Calu3 (cell line): ENCODE measurements at regions not wholly inside any gene's neighbourhood (a gene's known extent, or its start where the extent isn't known, plus 50 kb on each side); places are given as distances from the start of the nearest gene placed in this dataset.

Experiments used
- BruUV-seq: library from RNA; stranded (reverse); fragments of 400-500 nt; replicated peaks from 2 replicates; lab custom pipeline; 2021; lab: Mats Ljungman, UMichigan
- CTCF ChIA-PET: fragments of 300-600 bp; sonication (Branson Sonifier 250); formaldehyde crosslinking; loops from one replicate; lab custom pipeline; 2022; ENCODE audit warnings: antibody characterized with exemption; lab: Charles Lee
- DNase-seq: peaks from one replicate; pipeline ENCODE4 v3.0.0; 2022
- H3K27ac Mint-ChIP-seq: one replicate; pipeline ENCODE4 v1.8.0; 2022; ENCODE audit warnings: mixed read lengths; ENCODE audit not compliant: unreplicated experiment
- H3K27me3 Mint-ChIP-seq: one replicate; pipeline ENCODE4 v1.8.0; 2022; ENCODE audit warnings: mixed read lengths; ENCODE audit not compliant: unreplicated experiment
- H3K36me3 Mint-ChIP-seq: one replicate; pipeline ENCODE4 v1.8.0; 2022; ENCODE audit warnings: mild to moderate bottlenecking, moderate library complexity, mixed read lengths; ENCODE audit not compliant: insufficient read depth, unreplicated experiment
- H3K4me1 Mint-ChIP-seq: one replicate; pipeline ENCODE4 v1.8.0; 2022; ENCODE audit warnings: mild to moderate bottlenecking, low read depth, mixed read lengths; ENCODE audit not compliant: unreplicated experiment
- H3K4me3 Mint-ChIP-seq: one replicate; pipeline ENCODE4 v1.8.0; 2022; ENCODE audit warnings: mild to moderate bottlenecking, low read depth, moderate library complexity, mixed read lengths; ENCODE audit not compliant: unreplicated experiment
- H3K9me3 Mint-ChIP-seq: one replicate; pipeline ENCODE4 v1.8.0; 2022; ENCODE audit warnings: low read depth, mixed read lengths; ENCODE audit not compliant: unreplicated experiment
- CTCF ChIP-seq: fragments of 200-600 bp; IDR thresholded peaks from one replicate; pipeline ENCODE4 v1.8.0; 2022; ENCODE audit warnings: antibody characterized with exemption; ENCODE audit not compliant: unreplicated experiment
- intact Hi-C: fragments of 100-400 bp; cut with micrococcal nuclease; formaldehyde crosslinking; loops from one replicate; pipeline ENCODE4 v1.10.0; 2022; ENCODE audit not compliant: unreplicated experiment

- no peaks in the 10 kb centered on the region for H3K27me3 Mint-ChIP-seq
- peaks cover 30% of the 10 kb centered on the region for H3K4me1 Mint-ChIP-seq
- H3K4me3 Mint-ChIP-seq, result no peak overlapping the region
- TF ChIP-seq CTCF, result no peak
- H3K27ac Mint-ChIP-seq, result no peak overlapping the region
- no TSS peak for BruUV-seq
- no peaks in the 10 kb centered on the region for H3K9me3 Mint-ChIP-seq
- CTCF ChIA-PET, result no interaction called here
- intact Hi-C loops, result no loop called here
- no peak for DNase-seq
- H3K36me3 Mint-ChIP-seq, result peaks cover 4% of the 10 kb centered on the region
Observed at GRCh38 chr18:11324956-11325882, 175.8 kb upstream of the PIEZO2 start.

- DNase-seq, result no peak
- H3K9me3 Mint-ChIP-seq, result no peaks in the 10 kb centered on the region
- no TSS peak for BruUV-seq
- H3K36me3 Mint-ChIP-seq, result peaks cover 4% of the 10 kb centered on the region
- H3K27me3 Mint-ChIP-seq, result no peaks in the 10 kb centered on the region
- TF ChIP-seq CTCF, result no peak
- peaks cover 30% of the 10 kb centered on the region for H3K4me1 Mint-ChIP-seq
- intact Hi-C loops, result no loop called here
- H3K27ac Mint-ChIP-seq, result no peak overlapping the region
- CTCF ChIA-PET, result no interaction called here
- no peak overlapping the region for H3K4me3 Mint-ChIP-seq
Observed at GRCh38 chr18:11324510-11324909, 175.1 kb upstream of the PIEZO2 start.

- H3K4me3 Mint-ChIP-seq, result no peak overlapping the region
- H3K27me3 Mint-ChIP-seq, result no peaks in the 10 kb centered on the region
- peak overlapping the region; percentile 52 for H3K27ac Mint-ChIP-seq
- peaks cover 30% of the 10 kb centered on the region for H3K4me1 Mint-ChIP-seq
- no peak for TF ChIP-seq CTCF
- DNase-seq, result peak; percentile 6
- peaks cover 4% of the 10 kb centered on the region for H3K36me3 Mint-ChIP-seq
- H3K9me3 Mint-ChIP-seq, result no peaks in the 10 kb centered on the region
- CTCF ChIA-PET, result no interaction called here
- BruUV-seq, result no TSS peak
- intact Hi-C loops, result no loop called here
Observed at GRCh38 chr18:11323359-11323819, 174.0 kb upstream of the PIEZO2 start.

- intact Hi-C loops, result no loop called here
Observed at GRCh38 chr18:11322716-11323115, 173.3 kb upstream of the PIEZO2 start.

More at GRCh38 chr18:11322716-11323115, 173.3 kb upstream of the PIEZO2 start:
- peaks cover 30% of the 10 kb centered on the region for H3K4me1 Mint-ChIP-seq
- H3K36me3 Mint-ChIP-seq, result peaks cover 4% of the 10 kb centered on the region
- TF ChIP-seq CTCF, result no peak
- H3K27ac Mint-ChIP-seq, result no peak overlapping the region
- BruUV-seq, result no TSS peak
- CTCF ChIA-PET, result no interaction called here
- DNase-seq, result no peak
- no peak overlapping the region for H3K4me3 Mint-ChIP-seq
- H3K27me3 Mint-ChIP-seq, result no peaks in the 10 kb centered on the region
- no peaks in the 10 kb centered on the region for H3K9me3 Mint-ChIP-seq
